Adrenal gland (tissue), 5 donors: ENCODE measurements at regions not wholly inside any gene's neighbourhood (a gene's known extent, or its start where the extent isn't known, plus 50 kb on each side); places are given as distances from the start of the nearest gene placed in this dataset.

Source experiments
- CTCF ChIP-seq, 6 experiments: fragments of 450-650 bp in 4 of 6; fragments of 200-600 bp in 2 of 6; sonication (generic) in 1 of 6; IDR thresholded peaks; 1 replicate in 5 of 6; 2 replicates in 1 of 6; pipeline versions ENCODE4 v1.5.1 to v1.8.0; 2016 to 2021; ENCODE audit warnings: antibody characterized with exemption in 6 of 6, mild to moderate bottlenecking in 2 of 6, moderate library complexity in 1 of 6
- POLR2A ChIP-seq, 2 donors: fragments of 450-650 bp; IDR thresholded peaks; one replicate each; pipeline ENCODE4 v1.6.1; 2017; ENCODE audit warnings: antibody characterized with exemption in 2 of 2, mild to moderate bottlenecking in 2 of 2, moderate library complexity in 1 of 2
- donor health status: DM: no; HTN: no; CAD: no.

GRCh38 chr16:65998443-65998842, 368.0 kb upstream of the CDH5 start:
- TF ChIP-seq CTCF (IDR thresholded peaks at IDR 0.05): no peak
- no peak for TF ChIP-seq POLR2A (IDR thresholded peaks at IDR 0.05)
